ENCODE measurements at regions not wholly inside any gene's neighbourhood (a gene's known extent, or its start where the extent isn't known, plus 50 kb on each side); places are given as distances from the start of the nearest gene placed in this dataset.
A peak's percentile ranks its signal among the peaks of the same experiment; 100 is the strongest.

GRCh38 chr2:222792001-222792611, 68.7 kb upstream of the ACSL3 start:
- no peaks in the 10 kb centered on the region for H3K9me3 ChIP-seq
- H3K36me3 ChIP-seq: no peaks in the 10 kb centered on the region
- H3K4me3 ChIP-seq: no peak overlapping the region
- H3K27ac ChIP-seq: peak overlapping the region in 3 of 4 donors; percentile 20 to 69 (median 32)
- TF ChIP-seq EP300 (IDR thresholded peaks at IDR 0.05) (no peak), POLR2AphosphoS5 (IDR thresholded peaks at IDR 0.05) (peak in 2 of 4 donors; percentile 14 to 41)
- peak; percentile 76 for DNase-seq
- WGBS, 2 donors: 77 to 90% methylated on average over 14 of the region's 14 CpGs
- intact Hi-C loops (cut with DNase I): no loop called here
- no peaks in the 10 kb centered on the region for H3K27me3 ChIP-seq
- peaks cover 0 to 16% (median 8%) of the 10 kb centered on the region in 4 donors for H3K4me1 ChIP-seq

GRCh38 chr2:222794585-222795449, 66.0 kb upstream of the ACSL3 start:
- no peak for TF ChIP-seq EP300 (IDR thresholded peaks at IDR 0.05)
- no peak for TF ChIP-seq POLR2A (IDR thresholded peaks at IDR 0.05)
- TF ChIP-seq POLR2AphosphoS5 (IDR thresholded peaks at IDR 0.05): no peak
- no peak for TF ChIP-seq CTCF (IDR thresholded peaks at IDR 0.05)
- Histone ChIP-seq H3K27me3 (no peaks in the 10 kb centered on the region), H3K36me3 (no peaks in the 10 kb centered on the region), H3K27ac (no peak overlapping the region), H3K9me3 (no peaks in the 10 kb centered on the region), H3K4me1 (peaks cover 0 to 19% (median 11%) of the 10 kb centered on the region in 4 donors), H3K4me3 (no peak overlapping the region)
- intact Hi-C loops (cut with DNase I): loop anchor here (5.0 kb wide), 3 partner anchors 67 to 107 kb away; partner anchors contain the start of gene ACSL3
- no peak for DNase-seq
- 83 to 88% methylated on average over 10 of the region's 10 CpGs for WGBS, 2 donors

- intact Hi-C loops (cut with DNase I): loop anchor here (5.0 kb wide), 3 partner anchors 67 to 107 kb away; partner anchors contain the start of gene ACSL3
- no peaks in the 10 kb centered on the region for H3K36me3 ChIP-seq
- H3K4me3 ChIP-seq: no peak overlapping the region
- H3K27me3 ChIP-seq: no peaks in the 10 kb centered on the region
- peak overlapping the region in 1 of 4 donors; percentile 38 for H3K27ac ChIP-seq
- H3K4me1 ChIP-seq: peaks cover 0 to 19% (median 11%) of the 10 kb centered on the region in 4 donors
- WGBS, 2 donors: 52 to 79% methylated on average over 6 of the region's 6 CpGs
- H3K9me3 ChIP-seq: no peaks in the 10 kb centered on the region
- no peak for TF ChIP-seq POLR2AphosphoS5 (IDR thresholded peaks at IDR 0.05)
- no peak for TF ChIP-seq EP300 (IDR thresholded peaks at IDR 0.05)
- no peak for TF ChIP-seq POLR2A (IDR thresholded peaks at IDR 0.05)
- no peak for TF ChIP-seq CTCF (IDR thresholded peaks at IDR 0.05)
- DNase-seq: no peak
Observed at GRCh38 chr2:222795450-222796357, 65.1 kb upstream of the ACSL3 start.

- no peak for TF ChIP-seq CTCF (IDR thresholded peaks at IDR 0.05)
- TF ChIP-seq EP300 (IDR thresholded peaks at IDR 0.05): no peak
- TF ChIP-seq POLR2A (IDR thresholded peaks at IDR 0.05): no peak
- no peak for TF ChIP-seq POLR2AphosphoS5 (IDR thresholded peaks at IDR 0.05)
- H3K4me1 ChIP-seq: peaks cover 0 to 19% (median 11%) of the 10 kb centered on the region in 4 donors
- H3K27ac ChIP-seq: peak overlapping the region in 1 of 4 donors; percentile 38
- H3K36me3 ChIP-seq: no peaks in the 10 kb centered on the region
- no peak overlapping the region for H3K4me3 ChIP-seq
- intact Hi-C loops (cut with DNase I): loop anchor here (5.0 kb wide), 3 partner anchors 66 to 106 kb away; partner anchors contain the start of gene ACSL3
- no peak for DNase-seq
- no peaks in the 10 kb centered on the region for H3K9me3 ChIP-seq
- WGBS, 2 donors: 11 to 49% methylated on average over 5 of the region's 5 CpGs
- no peaks in the 10 kb centered on the region for H3K27me3 ChIP-seq
Observed at GRCh38 chr2:222796413-222797103, 64.3 kb upstream of the ACSL3 start.

All from sigmoid colon (tissue), 6 donors.